K562 (cell line): ENCODE measurements at regions not wholly inside any gene's neighbourhood (a gene's known extent, or its start where the extent isn't known, plus 50 kb on each side); places are given as distances from the start of the nearest gene placed in this dataset.

Source experiments
- CREB1 ChIP-seq, 2 experiments: sonication (generic) in 1 of 2; formaldehyde crosslinking in 1 of 2; IDR thresholded peaks; 2 replicates each; pipeline versions ENCODE4 v1.6.1 to v1.8.0; 2012 to 2022; ENCODE audit warnings: inconsistent platforms in 1 of 2, mild to moderate bottlenecking in 1 of 2, missing genetic modification reagents in 1 of 2, moderate library complexity in 1 of 2
- FOXM1 ChIP-seq, 2 experiments: fragments of 450-650 bp in 1 of 2; sonication (generic) in 1 of 2; formaldehyde crosslinking in 1 of 2; IDR thresholded peaks; 2 replicates each; pipeline versions ENCODE4 v1.6.1 to v1.9.0; 2017 to 2022; ENCODE audit warnings: low read depth in 2 of 2, mild to moderate bottlenecking in 2 of 2, missing genetic modification reagents in 1 of 2, moderate library complexity in 1 of 2
- HCFC1 ChIP-seq: IDR thresholded peaks from 2 replicates; pipeline ENCODE4 v1.6.1; 2012; ENCODE audit warnings: low read depth, low read length, improper control_type of control experiment
- HDAC6 ChIP-seq: IDR thresholded peaks from 2 replicates; pipeline ENCODE4 v1.6.1; 2012; ENCODE audit warnings: low read depth, mild to moderate bottlenecking, control low read depth, inconsistent platforms, low read length, moderate library complexity
- JUNB ChIP-seq: fragments of 450-650 bp; formaldehyde crosslinking; conservative IDR thresholded peaks from 2 replicates; pipeline ENCODE4 v1.4.0; 2020; ENCODE audit warnings: mild to moderate bottlenecking
- POLR2AphosphoS5 ChIP-seq: IDR thresholded peaks from 2 replicates; pipeline ENCODE4 v1.6.1; 2011; ENCODE audit warnings: mild to moderate bottlenecking, low read depth, low read length, moderate library complexity; ENCODE audit not compliant: control insufficient read depth, insufficient read depth
- TAF1 ChIP-seq: IDR thresholded peaks from 2 replicates; pipeline ENCODE4 v1.6.1; 2011; ENCODE audit warnings: mild to moderate bottlenecking, low read length, moderate library complexity; ENCODE audit not compliant: insufficient read depth, control insufficient read depth, severe bottlenecking; ENCODE audit errors: extremely low read depth
- ZNF184 ChIP-seq: sonication (generic); formaldehyde crosslinking; IDR thresholded peaks from 2 replicates; pipeline ENCODE4 v1.5.0; 2020; ENCODE audit warnings: missing genetic modification reagents

DNA sequence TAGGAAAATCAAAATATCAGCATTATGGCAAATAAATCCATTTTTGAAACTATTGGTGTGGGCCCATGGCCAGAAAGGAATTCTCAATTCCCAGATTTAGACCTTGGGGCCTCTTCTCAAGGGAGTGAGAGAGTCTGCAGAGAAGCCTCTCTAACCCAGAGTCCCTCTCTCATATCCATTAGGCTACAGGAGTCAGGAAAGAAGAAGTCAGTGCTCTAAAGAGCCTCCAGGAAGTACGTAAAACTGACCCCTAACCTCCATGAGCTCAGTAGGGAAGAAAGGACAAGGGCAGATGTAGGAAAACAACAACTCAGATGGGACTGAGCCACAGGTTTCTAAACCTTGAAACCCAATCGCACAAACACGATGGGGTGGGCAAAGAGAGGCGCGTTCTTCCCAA is 479.9 kb upstream of the TNP1 start:
- TF ChIP-seq HDAC6 = no peak
- no peak for TF ChIP-seq POLR2AphosphoS5
- no peak for TF ChIP-seq HCFC1
- no peak for TF ChIP-seq ZNF184 (CRISPR knock-in tag)
- TF ChIP-seq CREB1 (IDR thresholded peaks at IDR 0.05) = no peak
- TF ChIP-seq CREB1 (CRISPR knock-in tag; IDR thresholded peaks at IDR 0.05) = no peak
- TF ChIP-seq JUNB = no peak
- TF ChIP-seq FOXM1 (IDR thresholded peaks at IDR 0.05; ENCODE audit: low read depth) = no peak
- TF ChIP-seq FOXM1 (CRISPR knock-in tag; IDR thresholded peaks at IDR 0.05; ENCODE audit: low read depth) = no peak
- TF ChIP-seq TAF1 = no peak
